Lower leg skin (tissue), 3 donors: ENCODE measurements at regions not wholly inside any gene's neighbourhood (a gene's known extent, or its start where the extent isn't known, plus 50 kb on each side); places are given as distances from the start of the nearest gene placed in this dataset.

Source experiments
- CTCF ChIP-seq, 3 donors: fragments of 450-650 bp; IDR thresholded peaks; one replicate each; pipeline ENCODE4 v1.5.1; 2016; ENCODE audit warnings: antibody characterized with exemption in 3 of 3, mild to moderate bottlenecking in 3 of 3, moderate library complexity in 2 of 3
- POLR2A ChIP-seq, 2 donors: fragments of 450-650 bp; IDR thresholded peaks; one replicate each; pipeline ENCODE4 v1.6.1; 2016 to 2017; ENCODE audit warnings: antibody characterized with exemption in 2 of 2, mild to moderate bottlenecking in 1 of 2, moderate library complexity in 1 of 2

GRCh38 chr1:178033019-178033418 is 60.9 kb upstream of the RASAL2 start:
- TF ChIP-seq CTCF (IDR thresholded peaks at IDR 0.05) (no peak), POLR2A (IDR thresholded peaks at IDR 0.05) (no peak)
